Bronchial epithelial cell (primary cell): ENCODE measurements at regions not wholly inside any gene's neighbourhood (a gene's known extent, or its start where the extent isn't known, plus 50 kb on each side); places are given as distances from the start of the nearest gene placed in this dataset.

Source experiments
- DNase-seq: peaks from one replicate; pipeline ENCODE4 v3.0.0-alpha.2; 2010; ENCODE audit warnings: low read depth
- FAIRE-seq: peaks from 2 replicates; lab custom pipeline; 2011; peaks lifted over from hg19 to GRCh38; lab: Jason Lieb, UNC
- H3K27me3 ChIP-seq: 2 replicates; pipeline ENCODE4 v1.5.1; 2011; ENCODE audit warnings: low read length; ENCODE audit not compliant: control insufficient read depth, insufficient read depth
- H3K36me3 ChIP-seq: 2 replicates; pipeline ENCODE4 v1.5.1; 2011; ENCODE audit warnings: low read length; ENCODE audit not compliant: control insufficient read depth, insufficient read depth
- H3K4me3 ChIP-seq: 2 replicates; pipeline ENCODE4 v1.5.1; 2011; ENCODE audit warnings: mild to moderate bottlenecking, low read depth, low read length, control low read depth
- CTCF ChIP-seq: IDR thresholded peaks from 2 replicates; pipeline ENCODE4 v1.5.1; 2011; ENCODE audit warnings: mild to moderate bottlenecking, moderate library complexity, low read length, control low read depth, inconsistent platforms; ENCODE audit not compliant: insufficient read depth, severe bottlenecking

- no peaks in the 10 kb centered on the region for H3K27me3 ChIP-seq
- FAIRE-seq: no peak
- DNase-seq: peak; percentile 40
- no peak for TF ChIP-seq CTCF
- H3K36me3 ChIP-seq: no peaks in the 10 kb centered on the region
- H3K4me3 ChIP-seq: no peak overlapping the region
Observed at GRCh38 chr5:4570047-4570995, 569.8 kb upstream of the ADAMTS16 start.

GRCh38 chr5:4571248-4571948 lies 568.7 kb upstream of the ADAMTS16 start:
- FAIRE-seq (no peak), DNase-seq (peak; percentile 30)
- H3K4me3 ChIP-seq: no peak overlapping the region
- no peak for TF ChIP-seq CTCF
- H3K36me3 ChIP-seq: no peaks in the 10 kb centered on the region
- no peaks in the 10 kb centered on the region for H3K27me3 ChIP-seq

- no peaks in the 10 kb centered on the region for H3K36me3 ChIP-seq
- H3K4me3 ChIP-seq: no peak overlapping the region
- TF ChIP-seq CTCF: no peak
- FAIRE-seq: no peak
- DNase-seq: peak; percentile 25
- H3K27me3 ChIP-seq: no peaks in the 10 kb centered on the region
Observed at GRCh38 chr5:4572311-4573100, 567.6 kb upstream of the ADAMTS16 start.

- Histone ChIP-seq H3K36me3 (no peaks in the 10 kb centered on the region), H3K4me3 (no peak overlapping the region), H3K27me3 (no peaks in the 10 kb centered on the region)
- TF ChIP-seq CTCF: no peak
- DNase-seq: no peak
- no peak for FAIRE-seq
Observed at GRCh38 chr5:4575608-4576007, 564.5 kb upstream of the ADAMTS16 start.

- FAIRE-seq: no peak
- no peak for TF ChIP-seq CTCF
- Histone ChIP-seq H3K36me3 (no peaks in the 10 kb centered on the region), H3K4me3 (no peak overlapping the region), H3K27me3 (no peaks in the 10 kb centered on the region)
- peak; percentile 9 for DNase-seq
Observed at GRCh38 chr5:4576161-4576748, 563.9 kb upstream of the ADAMTS16 start.
